IMR-90 (cell line): ENCODE measurements at regions not wholly inside any gene's neighbourhood (a gene's known extent, or its start where the extent isn't known, plus 50 kb on each side); places are given as distances from the start of the nearest gene placed in this dataset.

Source experiments
- ATAC-seq: fragments of 200-7000 bp; cut with Tn5 transposase; 2 replicates; pipeline ENCODE4 v1.9.1; 2020; ENCODE audit warnings: low read depth, mild to moderate bottlenecking, moderate library complexity
- BruUV-seq: library from RNA; stranded (reverse); fragments of 400-500 nt; replicated peaks from 2 replicates; lab custom pipeline; 2021; lab: Mats Ljungman, UMichigan
- CTCF ChIA-PET: fragments of 300-600 bp; formaldehyde crosslinking; extraction: SDS; loops from one replicate; lab custom pipeline; 2021; ENCODE audit warnings: antibody characterized with exemption; lab: Yijun Ruan, JAX
- POLR2A ChIA-PET: fragments of 300-600 bp; sonication (Branson Sonifier 250); formaldehyde crosslinking; loops from one replicate; lab custom pipeline; 2022; ENCODE audit warnings: antibody characterized with exemption; ENCODE audit not compliant: unreplicated experiment; lab: Charles Lee
- DNase-seq: peaks from one replicate; pipeline ENCODE4 v3.0.0; 2013
- H2AFZ ChIP-seq: replicated peaks from 2 replicates; pipeline ENCODE3; 2013; ENCODE audit warnings: low read length, mild to moderate bottlenecking; ENCODE audit not compliant: poor library complexity
- H2AK5ac ChIP-seq: 2 replicates; pipeline ENCODE4 v1.6.1; 2013; ENCODE audit warnings: low read depth, low read length, inconsistent platforms
- H2AK9ac ChIP-seq: replicated peaks from 2 replicates; pipeline ENCODE3; 2013; ENCODE audit warnings: mild to moderate bottlenecking, low read depth, low read length, moderate library complexity; ENCODE audit not compliant: poor library complexity
- H2BK120ac ChIP-seq: 2 replicates; pipeline ENCODE4 v1.6.1; 2013; ENCODE audit warnings: low read depth, low read length, inconsistent platforms
- H2BK15ac ChIP-seq: 3 replicates; pipeline ENCODE4 v1.6.1; 2013; ENCODE audit warnings: low read depth, low read length, inconsistent platforms
- H2BK20ac ChIP-seq: 2 replicates; pipeline ENCODE4 v1.6.1; 2013; ENCODE audit warnings: low read depth, mild to moderate bottlenecking, inconsistent platforms, low read length, moderate library complexity
- H2BK5ac ChIP-seq: 2 replicates; pipeline ENCODE4 v1.6.1; 2013; ENCODE audit warnings: mild to moderate bottlenecking, low read depth, low read length, inconsistent platforms; ENCODE audit not compliant: poor library complexity, severe bottlenecking
- H3K14ac ChIP-seq: replicated peaks from 2 replicates; pipeline ENCODE4 v1.6.1; 2013; ENCODE audit warnings: low read depth, low read length, inconsistent platforms
- H3K18ac ChIP-seq: 2 replicates; pipeline ENCODE4 v1.6.1; 2013; ENCODE audit warnings: low read depth, low read length, control low read depth
- H3K23ac ChIP-seq: 2 replicates; pipeline ENCODE4 v1.6.1; 2013; ENCODE audit warnings: low read depth, low read length, inconsistent platforms
- H3K27ac ChIP-seq: 2 replicates; pipeline ENCODE4 v1.5.1; 2013; ENCODE audit warnings: mild to moderate bottlenecking, control low read depth, low read length; ENCODE audit not compliant: insufficient read depth
- H3K27me3 ChIP-seq: 2 replicates; pipeline ENCODE4 v1.6.1; 2013; ENCODE audit warnings: low read length; ENCODE audit not compliant: control insufficient read depth, insufficient read depth
- H3K36me3 ChIP-seq: 2 replicates; pipeline ENCODE4 v1.6.1; 2013; ENCODE audit warnings: low read length, mixed read lengths; ENCODE audit not compliant: control insufficient read depth, insufficient read depth
- H3K4ac ChIP-seq: 2 replicates; pipeline ENCODE4 v1.6.1; 2013; ENCODE audit warnings: low read depth, low read length, inconsistent platforms
- H3K4me1 ChIP-seq: 2 replicates; pipeline ENCODE4 v1.6.1; 2013; ENCODE audit warnings: low read length, mixed read lengths; ENCODE audit not compliant: control insufficient read depth, insufficient read depth
- H3K4me2 ChIP-seq: 2 replicates; pipeline ENCODE4 v1.6.1; 2013; ENCODE audit warnings: low read depth, mild to moderate bottlenecking, control low read depth, low read length, moderate library complexity
- H3K4me3 ChIP-seq: 2 replicates; pipeline ENCODE4 v1.5.1; 2013; ENCODE audit warnings: low read depth, mild to moderate bottlenecking, control low read depth, low read length, moderate library complexity; ENCODE audit not compliant: insufficient read depth
- H3K56ac ChIP-seq: 2 replicates; pipeline ENCODE4 v1.6.1; 2013; ENCODE audit warnings: low read length, inconsistent platforms; ENCODE audit not compliant: insufficient read depth; ENCODE audit errors: extremely low read depth
- H3K79me1 ChIP-seq, 2 experiments: 2 replicates each; pipeline ENCODE4 v1.6.1; 2013; ENCODE audit warnings: low read length in 2 of 2, inconsistent platforms in 1 of 2, low read depth in 1 of 2
- H3K9ac ChIP-seq: 2 replicates; pipeline ENCODE4 v1.6.1; 2013; ENCODE audit warnings: low read depth, low read length, control low read depth
- H3K9me1 ChIP-seq: 2 replicates; pipeline ENCODE4 v1.6.1; 2013; ENCODE audit warnings: low read length, inconsistent platforms; ENCODE audit not compliant: insufficient read depth
- H3K9me3 ChIP-seq: 2 replicates; pipeline ENCODE4 v1.6.1; 2013; ENCODE audit warnings: low read length; ENCODE audit not compliant: control insufficient read depth, insufficient read depth
- H4K20me1 ChIP-seq: 2 replicates; pipeline ENCODE4 v1.6.1; 2013; ENCODE audit warnings: low read length, inconsistent platforms; ENCODE audit not compliant: insufficient read depth
- H4K5ac ChIP-seq: 2 replicates; pipeline ENCODE4 v1.6.1; 2013; ENCODE audit warnings: mild to moderate bottlenecking, low read depth, low read length, control low read depth
- H4K8ac ChIP-seq, 2 experiments: 2 replicates each; pipeline ENCODE4 v1.6.1; 2013; ENCODE audit warnings: low read depth in 2 of 2, low read length in 2 of 2, control low read depth in 1 of 2, inconsistent platforms in 1 of 2
- H4K91ac ChIP-seq: 2 replicates; pipeline ENCODE4 v1.6.1; 2013; ENCODE audit warnings: low read depth, low read length, inconsistent platforms; ENCODE audit not compliant: insufficient read depth
- BHLHE40 ChIP-seq: fragments of 150-350 bp; IDR thresholded peaks from 2 replicates; pipeline ENCODE4 v1.6.1; 2016; ENCODE audit warnings: mild to moderate bottlenecking, low read depth, low read length
- MAFK ChIP-seq: IDR thresholded peaks from 2 replicates; pipeline ENCODE4 v1.6.1; 2012; ENCODE audit warnings: low read depth, low read length, improper control_type of control experiment
- RFX5 ChIP-seq: IDR thresholded peaks from 2 replicates; pipeline ENCODE4 v1.8.0; 2012; ENCODE audit warnings: low read depth, mild to moderate bottlenecking, low read length, moderate library complexity
- WGBS, 2 experiments: methylation state at CpG; one replicate each; pipeline versions ENCODE4 v1.1.5 to v1.1.7; 2013; ENCODE audit warnings: missing lambda C conversion rate in 2 of 2; ENCODE audit not compliant: insufficient read length in 1 of 2; ENCODE audit errors: extremely low coverage in 2 of 2; 5-methylcytosine and 5-hydroxymethylcytosine counted together
- dilution Hi-C: fragments of 300-500 bp; cut with HindIII; formaldehyde crosslinking; loops from one replicate; pipeline ENCODE4 v1.14.3; 2018; ENCODE audit warnings: low sequenced_read_pairs; ENCODE audit not compliant: unreplicated experiment
- in situ Hi-C: fragments of 300-500 bp; cut with MboI; formaldehyde crosslinking; loops from 3 replicates; pipeline ENCODE4 v1.14.3; 2019; ENCODE audit warnings: low sequenced_read_pairs, inconsistent platforms, mixed read lengths
- intact Hi-C: fragments of 100-400 bp; cut with micrococcal nuclease; formaldehyde crosslinking; loops from 2 replicates; pipeline ENCODE4 v1.10.0; 2022
- TF ChIP-seq, protein P1 (sequence below): fragments of 150-350 bp; IDR thresholded peaks from 2 replicates; pipeline ENCODE4 v1.6.1; 2016; ENCODE audit warnings: low read depth, mild to moderate bottlenecking, low read length, moderate library complexity, borderline replicate concordance
- TF ChIP-seq, protein P2 (sequence below): conservative IDR thresholded peaks from 2 replicates; pipeline ENCODE4 v1.5.1; 2012; ENCODE audit warnings: mild to moderate bottlenecking, low read depth, low read length, improper control_type of control experiment
- TF ChIP-seq, protein P3 (sequence below): fragments of 150-350 bp; IDR thresholded peaks from 2 replicates; pipeline ENCODE4 v1.6.1; 2017; ENCODE audit warnings: mild to moderate bottlenecking, antibody characterized with exemption, low read length, low read depth

GRCh38 chrX:44401151-44401550 lies 57.7 kb upstream of the EFHC2 start:
- H2AK5ac ChIP-seq, result no peak overlapping the region
- ChIA-PET POLR2A (no interaction called here), CTCF (interaction anchor here (0.5 kb wide), 1 partner anchor 1906 kb away, joined by 4 read pairs; no protein-coding TSS in a partner anchor)
- H3K4me2 ChIP-seq, result no peak overlapping the region
- H3K4me1 ChIP-seq, result no peaks in the 10 kb centered on the region
- no peak for TF ChIP-seq RFX5
- TF ChIP-seq, protein P1, sequence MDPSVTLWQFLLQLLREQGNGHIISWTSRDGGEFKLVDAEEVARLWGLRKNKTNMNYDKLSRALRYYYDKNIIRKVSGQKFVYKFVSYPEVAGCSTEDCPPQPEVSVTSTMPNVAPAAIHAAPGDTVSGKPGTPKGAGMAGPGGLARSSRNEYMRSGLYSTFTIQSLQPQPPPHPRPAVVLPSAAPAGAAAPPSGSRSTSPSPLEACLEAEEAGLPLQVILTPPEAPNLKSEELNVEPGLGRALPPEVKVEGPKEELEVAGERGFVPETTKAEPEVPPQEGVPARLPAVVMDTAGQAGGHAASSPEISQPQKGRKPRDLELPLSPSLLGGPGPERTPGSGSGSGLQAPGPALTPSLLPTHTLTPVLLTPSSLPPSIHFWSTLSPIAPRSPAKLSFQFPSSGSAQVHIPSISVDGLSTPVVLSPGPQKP, result no peak
- TF ChIP-seq, protein P2, sequence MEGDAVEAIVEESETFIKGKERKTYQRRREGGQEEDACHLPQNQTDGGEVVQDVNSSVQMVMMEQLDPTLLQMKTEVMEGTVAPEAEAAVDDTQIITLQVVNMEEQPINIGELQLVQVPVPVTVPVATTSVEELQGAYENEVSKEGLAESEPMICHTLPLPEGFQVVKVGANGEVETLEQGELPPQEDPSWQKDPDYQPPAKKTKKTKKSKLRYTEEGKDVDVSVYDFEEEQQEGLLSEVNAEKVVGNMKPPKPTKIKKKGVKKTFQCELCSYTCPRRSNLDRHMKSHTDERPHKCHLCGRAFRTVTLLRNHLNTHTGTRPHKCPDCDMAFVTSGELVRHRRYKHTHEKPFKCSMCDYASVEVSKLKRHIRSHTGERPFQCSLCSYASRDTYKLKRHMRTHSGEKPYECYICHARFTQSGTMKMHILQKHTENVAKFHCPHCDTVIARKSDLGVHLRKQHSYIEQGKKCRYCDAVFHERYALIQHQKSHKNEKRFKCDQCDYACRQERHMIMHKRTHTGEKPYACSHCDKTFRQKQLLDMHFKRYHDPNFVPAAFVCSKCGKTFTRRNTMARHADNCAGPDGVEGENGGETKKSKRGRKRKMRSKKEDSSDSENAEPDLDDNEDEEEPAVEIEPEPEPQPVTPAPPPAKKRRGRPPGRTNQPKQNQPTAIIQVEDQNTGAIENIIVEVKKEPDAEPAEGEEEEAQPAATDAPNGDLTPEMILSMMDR, result no peak
- TF ChIP-seq, protein P3, sequence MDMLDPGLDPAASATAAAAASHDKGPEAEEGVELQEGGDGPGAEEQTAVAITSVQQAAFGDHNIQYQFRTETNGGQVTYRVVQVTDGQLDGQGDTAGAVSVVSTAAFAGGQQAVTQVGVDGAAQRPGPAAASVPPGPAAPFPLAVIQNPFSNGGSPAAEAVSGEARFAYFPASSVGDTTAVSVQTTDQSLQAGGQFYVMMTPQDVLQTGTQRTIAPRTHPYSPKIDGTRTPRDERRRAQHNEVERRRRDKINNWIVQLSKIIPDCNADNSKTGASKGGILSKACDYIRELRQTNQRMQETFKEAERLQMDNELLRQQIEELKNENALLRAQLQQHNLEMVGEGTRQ, result no peak
- TF ChIP-seq MAFK, result no peak
- no peak for TF ChIP-seq BHLHE40
- H2BK15ac ChIP-seq, result no peak overlapping the region; the same call in 2 of the 3 replicates
- no peak overlapping the region for H3K14ac ChIP-seq
- no peaks in the 10 kb centered on the region; the same call in 1 of the 2 replicates for H3K9me3 ChIP-seq
- H2AFZ ChIP-seq, result no peak overlapping the region
- no peaks in the 10 kb centered on the region; a peak in 1 of 4 replicates for H3K79me1 ChIP-seq
- in situ Hi-C loops (no loop called here), intact Hi-C loops (no loop called here), dilution Hi-C loops (no loop called here)
- no peak overlapping the region for H2BK20ac ChIP-seq
- H2BK120ac ChIP-seq, result no peak overlapping the region
- H3K27ac ChIP-seq, result no peak overlapping the region
- no peak overlapping the region for H4K5ac ChIP-seq
- DNase-seq, result peak; percentile 4
- H3K4ac ChIP-seq, result no peak overlapping the region
- no peaks in the 10 kb centered on the region for H3K36me3 ChIP-seq
- ATAC-seq, result peak; percentile 40
- no peaks in the 10 kb centered on the region; the same call in 1 of the 2 replicates for H3K9me1 ChIP-seq
- H3K27me3 ChIP-seq, result no peaks in the 10 kb centered on the region
- WGBS, 2 experiments, result no CpG with 5 or more reads among the region's 4 CpGs
- no peak overlapping the region for H3K9ac ChIP-seq
- no peak overlapping the region for H3K56ac ChIP-seq
- H4K91ac ChIP-seq, result no peak overlapping the region; the same call in 1 of the 2 replicates
- H4K20me1 ChIP-seq, result no peaks in the 10 kb centered on the region
- H3K18ac ChIP-seq, result no peak overlapping the region
- no peak overlapping the region for H3K23ac ChIP-seq
- no TSS peak for BruUV-seq
- no peak overlapping the region for H4K8ac ChIP-seq
- no peak overlapping the region for H2AK9ac ChIP-seq
- H2BK5ac ChIP-seq, result no peak overlapping the region
- H3K4me3 ChIP-seq, result no peak overlapping the region
